BE2C (cell line): ENCODE measurements at regions not wholly inside any gene's neighbourhood (a gene's known extent, or its start where the extent isn't known, plus 50 kb on each side); places are given as distances from the start of the nearest gene placed in this dataset.
A peak's percentile ranks its signal among the peaks of the same experiment; 100 is the strongest.

Experiments
- DNase-seq: peaks from one replicate; pipeline ENCODE4 v3.0.0-alpha.2; 2020
- H3K27me3 ChIP-seq: fragments of 250-450 bp; sonication (Bioruptor Pico); 2 replicates; pipeline ENCODE4 v1.5.1; 2020; ENCODE audit warnings: mild to moderate bottlenecking
- H3K36me3 ChIP-seq: fragments of 250-450 bp; sonication (Bioruptor Pico); 2 replicates; pipeline ENCODE4 v1.5.1; 2020; ENCODE audit warnings: mild to moderate bottlenecking
- H3K4me1 ChIP-seq: fragments of 250-450 bp; sonication (Bioruptor Pico); 2 replicates; pipeline ENCODE4 v1.5.1; 2020
- H3K4me3 ChIP-seq: 2 replicates; pipeline ENCODE4 v1.5.1; 2011; ENCODE audit warnings: low read depth, low read length
- H3K9me3 ChIP-seq: fragments of 250-450 bp; sonication (Bioruptor Pico); 2 replicates; pipeline ENCODE4 v1.5.1; 2020
- TF ChIP-seq, protein P1 (sequence below): IDR thresholded peaks from 2 replicates; pipeline ENCODE4 v1.5.1; 2012; ENCODE audit warnings: mild to moderate bottlenecking, low read depth, low read length

DNA sequence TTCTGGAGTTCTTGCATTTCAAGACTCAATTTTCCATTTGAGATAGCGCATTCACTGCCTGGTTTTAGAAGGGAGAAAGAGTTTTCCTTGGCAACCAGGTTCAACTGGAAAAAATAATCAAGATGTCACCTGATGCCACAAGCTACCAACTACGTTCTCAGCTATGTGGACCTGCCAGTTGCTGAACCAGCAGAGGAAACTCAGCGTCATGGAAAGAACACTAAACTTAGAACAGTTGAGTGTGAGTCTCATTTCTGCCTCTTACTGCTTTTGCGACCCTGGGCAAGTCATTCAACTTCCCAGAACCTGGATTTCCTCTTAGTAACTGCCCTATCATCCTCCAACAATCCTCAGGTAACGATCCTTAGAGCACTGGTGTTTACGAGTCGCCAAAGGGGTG, 373.0 kb upstream of the ESRRG start:
- Histone ChIP-seq H3K9me3 (no peaks in the 10 kb centered on the region), H3K36me3 (no peaks in the 10 kb centered on the region), H3K27me3 (peaks cover 9% of the 10 kb centered on the region), H3K4me3 (no peak overlapping the region), H3K4me1 (no peaks in the 10 kb centered on the region)
- TF ChIP-seq, protein P1, sequence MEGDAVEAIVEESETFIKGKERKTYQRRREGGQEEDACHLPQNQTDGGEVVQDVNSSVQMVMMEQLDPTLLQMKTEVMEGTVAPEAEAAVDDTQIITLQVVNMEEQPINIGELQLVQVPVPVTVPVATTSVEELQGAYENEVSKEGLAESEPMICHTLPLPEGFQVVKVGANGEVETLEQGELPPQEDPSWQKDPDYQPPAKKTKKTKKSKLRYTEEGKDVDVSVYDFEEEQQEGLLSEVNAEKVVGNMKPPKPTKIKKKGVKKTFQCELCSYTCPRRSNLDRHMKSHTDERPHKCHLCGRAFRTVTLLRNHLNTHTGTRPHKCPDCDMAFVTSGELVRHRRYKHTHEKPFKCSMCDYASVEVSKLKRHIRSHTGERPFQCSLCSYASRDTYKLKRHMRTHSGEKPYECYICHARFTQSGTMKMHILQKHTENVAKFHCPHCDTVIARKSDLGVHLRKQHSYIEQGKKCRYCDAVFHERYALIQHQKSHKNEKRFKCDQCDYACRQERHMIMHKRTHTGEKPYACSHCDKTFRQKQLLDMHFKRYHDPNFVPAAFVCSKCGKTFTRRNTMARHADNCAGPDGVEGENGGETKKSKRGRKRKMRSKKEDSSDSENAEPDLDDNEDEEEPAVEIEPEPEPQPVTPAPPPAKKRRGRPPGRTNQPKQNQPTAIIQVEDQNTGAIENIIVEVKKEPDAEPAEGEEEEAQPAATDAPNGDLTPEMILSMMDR: no peak
- DNase-seq: no peak

GRCh38 chr1:217095050-217095622, 371.9 kb upstream of the ESRRG start:
- Histone ChIP-seq H3K9me3 (no peaks in the 10 kb centered on the region), H3K36me3 (no peaks in the 10 kb centered on the region), H3K4me1 (no peaks in the 10 kb centered on the region), H3K4me3 (no peak overlapping the region), H3K27me3 (peaks cover 6% of the 10 kb centered on the region)
- TF ChIP-seq, protein P1: no peak
- DNase-seq: no peak

- Histone ChIP-seq H3K4me3 (no peak overlapping the region), H3K4me1 (no peaks in the 10 kb centered on the region), H3K36me3 (no peaks in the 10 kb centered on the region), H3K27me3 (peaks cover 18% of the 10 kb centered on the region), H3K9me3 (no peaks in the 10 kb centered on the region)
- DNase-seq: no peak
- TF ChIP-seq, protein P1: no peak
These were observed 368.3 kb upstream of the ESRRG start for GRCh38 chr1:217091561-217091960.

GRCh38 chr1:217090060-217090911, 367.1 kb upstream of the ESRRG start:
- TF ChIP-seq, protein P1: no peak
- H3K4me3 ChIP-seq: peak overlapping the region; percentile 58
- H3K27me3 ChIP-seq: peaks cover 14% of the 10 kb centered on the region

GRCh38 chr1:217089361-217090014, 366.3 kb upstream of the ESRRG start:
- peak; percentile 43 for DNase-seq
- Histone ChIP-seq H3K27me3 (peaks cover 14% of the 10 kb centered on the region), H3K4me3 (peak overlapping the region; percentile 58)

More at GRCh38 chr1:217090060-217090911, 367.1 kb upstream of the ESRRG start:
- H3K36me3 ChIP-seq: no peaks in the 10 kb centered on the region
- no peak for DNase-seq
- no peaks in the 10 kb centered on the region for H3K4me1 ChIP-seq
- no peaks in the 10 kb centered on the region for H3K9me3 ChIP-seq

More at GRCh38 chr1:217089361-217090014, 366.3 kb upstream of the ESRRG start:
- Histone ChIP-seq H3K36me3 (no peaks in the 10 kb centered on the region), H3K4me1 (no peaks in the 10 kb centered on the region), H3K9me3 (no peaks in the 10 kb centered on the region)
- TF ChIP-seq, protein P1: no peak
